Posterior cingulate gyrus (tissue), 11 donors: ENCODE measurements at regions not wholly inside any gene's neighbourhood (a gene's known extent, or its start where the extent isn't known, plus 50 kb on each side); places are given as distances from the start of the nearest gene placed in this dataset.

Experiments
- DNase-seq, 10 donors: peaks; one replicate each; pipeline versions ENCODE4 v3.0.0 to v3.0.0-alpha.2; 2020 to 2021; ENCODE audit warnings: mixed read lengths in 3 of 10
- intact Hi-C: fragments of 100-400 bp; cut with DNase I; formaldehyde crosslinking; loops from one replicate; pipeline ENCODE4 v1.15.1; 2023

- intact Hi-C loops: no loop called here
- no peak for DNase-seq
Measured at GRCh38 chr17:79244665-79245064, 170.0 kb downstream of the ENGASE start.

- DNase-seq: no peak
- intact Hi-C loops: no loop called here
Measured at GRCh38 chr17:79243996-79244395, 169.4 kb downstream of the ENGASE start.

- intact Hi-C loops: no loop called here
- DNase-seq: no peak
Measured at GRCh38 chr17:79243603-79243990, 169.0 kb downstream of the ENGASE start.

GRCh38 chr17:79242873-79243602, 168.4 kb downstream of the ENGASE start:
- DNase-seq: no peak
- intact Hi-C loops: no loop called here

- intact Hi-C loops: no loop called here
- no peak for DNase-seq
Measured at GRCh38 chr17:79242393-79242792, 167.8 kb downstream of the ENGASE start.

- intact Hi-C loops: no loop called here
- no peak for DNase-seq
Measured at GRCh38 chr17:79241616-79242015, 167.0 kb downstream of the ENGASE start.

- intact Hi-C loops: no loop called here
- DNase-seq: no peak
Measured at GRCh38 chr17:79239205-79239604, 164.6 kb downstream of the ENGASE start.

- intact Hi-C loops: no loop called here
- DNase-seq: no peak
Measured at GRCh38 chr17:79237448-79238053, 162.9 kb downstream of the ENGASE start.

GRCh38 chr17:79235808-79236207, 161.2 kb downstream of the ENGASE start:
- no peak for DNase-seq
- intact Hi-C loops: no loop called here

GRCh38 chr17:79233916-79234551, 159.4 kb downstream of the ENGASE start:
- intact Hi-C loops: no loop called here
- no peak for DNase-seq

- no peak for DNase-seq
- intact Hi-C loops: no loop called here
Measured at GRCh38 chr17:79232957-79233356, 158.3 kb downstream of the ENGASE start.

GRCh38 chr17:79231766-79232287, 157.2 kb downstream of the ENGASE start:
- DNase-seq: no peak
- intact Hi-C loops: no loop called here

GRCh38 chr17:79230576-79230975, 156.0 kb downstream of the ENGASE start:
- intact Hi-C loops: no loop called here
- DNase-seq: peak in 1 of 10 donors; percentile 39

- intact Hi-C loops: no loop called here
- DNase-seq: peak in 1 of 10 donors; percentile 24
Measured at GRCh38 chr17:79226037-79226436, 151.4 kb downstream of the ENGASE start.

- intact Hi-C loops: no loop called here
- DNase-seq: peak in 1 of 10 donors; percentile 12
Measured at GRCh38 chr17:79224903-79225302, 150.3 kb downstream of the ENGASE start.

GRCh38 chr17:79224476-79224875, 149.9 kb downstream of the ENGASE start:
- peak in 1 of 10 donors; percentile 71 for DNase-seq
- intact Hi-C loops: no loop called here

GRCh38 chr17:79223953-79224352, 149.3 kb downstream of the ENGASE start:
- peak in 1 of 10 donors; percentile 51 for DNase-seq
- intact Hi-C loops: no loop called here

- intact Hi-C loops: no loop called here
- peak in 1 of 10 donors; percentile 79 for DNase-seq
Measured at GRCh38 chr17:79223471-79223870, 148.8 kb downstream of the ENGASE start.

- DNase-seq: peak in 1 of 10 donors; percentile 63
- intact Hi-C loops: no loop called here
Measured at GRCh38 chr17:79221597-79221996, 147.0 kb downstream of the ENGASE start.

- intact Hi-C loops: no loop called here
- DNase-seq: peak in 3 of 10 donors; percentile 37 to 88 (median 68)
Measured at GRCh38 chr17:79220713-79221291, 146.2 kb downstream of the ENGASE start.

- DNase-seq: peak in 2 of 10 donors; percentile 65 to 68
- intact Hi-C loops: no loop called here
Measured at GRCh38 chr17:79220201-79220712, 145.6 kb downstream of the ENGASE start.
